GM12878 (cell line): ENCODE measurements at regions not wholly inside any gene's neighbourhood (a gene's known extent, or its start where the extent isn't known, plus 50 kb on each side); places are given as distances from the start of the nearest gene placed in this dataset.

Experiments used
- ATAC-seq: fragments of 200-7000 bp; cut with Tn5 transposase; 3 replicates; pipeline ENCODE4 v1.9.1; 2020; ENCODE audit warnings: mild to moderate bottlenecking, moderate library complexity
- BruUV-seq: library from RNA; stranded (reverse); fragments of 400-500 nt; replicated peaks from 2 replicates; lab custom pipeline; 2021; lab: Mats Ljungman, UMichigan
- CTCF ChIA-PET: fragments of 300-600 bp; sonication (Branson Sonifier 250); formaldehyde crosslinking; extraction: SDS; loops from one replicate; lab custom pipeline; 2021; ENCODE audit warnings: inconsistent platforms; lab: Yijun Ruan, JAX
- POLR2A ChIA-PET: fragments of 350-600 bp; formaldehyde crosslinking; extraction: SDS; loops from one replicate; lab custom pipeline; 2021; ENCODE audit warnings: inconsistent platforms; lab: Charles Lee
- RAD21 ChIA-PET: fragments of 300-600 bp; sonication (Branson Sonifier 250); formaldehyde crosslinking; loops from one replicate; lab custom pipeline; 2023; ENCODE audit warnings: antibody characterized with exemption; ENCODE audit not compliant: unreplicated experiment; lab: Charles Lee
- SMC1A ChIA-PET: fragments of 300-600 bp; sonication (Branson Sonifier 250); formaldehyde crosslinking; loops from one replicate; lab custom pipeline; 2023; ENCODE audit not compliant: unreplicated experiment, uncharacterized antibody; lab: Charles Lee
- DNase-seq: peaks from one replicate; pipeline ENCODE4 v3.0.0-alpha.2; 2011; ENCODE audit warnings: low read depth, low spot score
- FAIRE-seq: peaks from 3 replicates; lab custom pipeline; 2011; peaks lifted over from hg19 to GRCh38; lab: Jason Lieb, UNC
- H2AFZ ChIP-seq: 2 replicates; pipeline ENCODE4 v1.6.0; 2011; ENCODE audit warnings: low read depth, low read length, control low read depth; ENCODE audit not compliant: control insufficient read depth
- H3K27ac ChIP-seq: 2 replicates; pipeline ENCODE4 v1.5.1; 2011; ENCODE audit warnings: control low read depth; ENCODE audit not compliant: control insufficient read depth, insufficient read depth
- H3K27me3 ChIP-seq, 2 experiments: replicated peaks in 1 of 2; 2 replicates each; pipeline versions ENCODE4 v1.6.0 to v1.6.1; 2011; ENCODE audit warnings: low read length in 1 of 2; ENCODE audit not compliant: control insufficient read depth in 2 of 2, insufficient read depth in 2 of 2
- H3K36me3 ChIP-seq, 2 experiments: 2 replicates each; pipeline ENCODE4 v1.5.1; 2011; ENCODE audit warnings: low read length in 1 of 2; ENCODE audit not compliant: control insufficient read depth in 2 of 2, insufficient read depth in 2 of 2
- H3K4me1 ChIP-seq: 2 replicates; pipeline ENCODE4 v1.6.1; 2011; ENCODE audit warnings: mild to moderate bottlenecking, low read length, moderate library complexity, mixed read lengths; ENCODE audit not compliant: control insufficient read depth, insufficient read depth
- H3K4me2 ChIP-seq: 2 replicates; pipeline ENCODE4 v1.6.0; 2011; ENCODE audit warnings: control low read depth; ENCODE audit not compliant: control insufficient read depth, insufficient read depth
- H3K4me3 ChIP-seq: fragments of 200-600 bp; sonication (generic); 2 replicates; pipeline ENCODE4 v1.5.1; 2016
- H3K79me2 ChIP-seq: 2 replicates; pipeline ENCODE4 v1.6.0; 2011; ENCODE audit warnings: low read length; ENCODE audit not compliant: control insufficient read depth, insufficient read depth
- H3K9ac ChIP-seq: 2 replicates; pipeline ENCODE4 v1.8.0; 2011; ENCODE audit warnings: low read length, control low read depth, mixed read lengths; ENCODE audit not compliant: control insufficient read depth, insufficient read depth
- H3K9me3 ChIP-seq: replicated peaks from 3 replicates; pipeline ENCODE4 v1.5.1; 2011; ENCODE audit warnings: mild to moderate bottlenecking, low read length; ENCODE audit not compliant: control insufficient read depth, insufficient read depth
- H4K20me1 ChIP-seq: 2 replicates; pipeline ENCODE4 v1.6.0; 2011; ENCODE audit not compliant: control insufficient read depth, insufficient read depth
- CBFB ChIP-seq: IDR thresholded peaks from 2 replicates; pipeline ENCODE4 v1.6.1; 2016; ENCODE audit warnings: antibody characterized with exemption, low read depth
- CHD4 ChIP-seq: fragments of 200-600 bp; sonication (generic); IDR thresholded peaks from 2 replicates; pipeline ENCODE4 v1.6.1; 2016; ENCODE audit warnings: mild to moderate bottlenecking
- CTCF ChIP-seq, 3 experiments: IDR thresholded peaks in 2 of 3; conservative IDR thresholded peaks in 1 of 3; 2 replicates each; pipeline ENCODE4 v1.5.1; 2011; ENCODE audit warnings: low read depth in 3 of 3, low read length in 3 of 3, mild to moderate bottlenecking in 3 of 3, control low read depth in 2 of 3, moderate library complexity in 2 of 3, inconsistent platforms in 1 of 3, mixed read lengths in 1 of 3; ENCODE audit not compliant: control insufficient read depth in 2 of 3, insufficient read depth in 1 of 3; ENCODE audit errors: extremely low read depth in 1 of 3
- IKZF2 ChIP-seq, 2 experiments: fragments of 450-650 bp; IDR thresholded peaks; 2 replicates each; pipeline ENCODE4 v1.6.1; 2017; ENCODE audit warnings: mild to moderate bottlenecking in 2 of 2, moderate library complexity in 2 of 2
- IRF4 ChIP-seq: IDR thresholded peaks from 2 replicates; pipeline ENCODE4 v1.6.1; 2011; ENCODE audit warnings: low read depth, low read length
- MEF2A ChIP-seq: IDR thresholded peaks from 2 replicates; pipeline ENCODE4 v1.6.1; 2011; ENCODE audit warnings: low read depth, mild to moderate bottlenecking, low read length, moderate library complexity; ENCODE audit not compliant: insufficient read depth
- RAD21 ChIP-seq: IDR thresholded peaks from 2 replicates; pipeline ENCODE4 v1.6.1; 2011; ENCODE audit warnings: mild to moderate bottlenecking, low read depth, low read length, moderate library complexity; ENCODE audit not compliant: insufficient read depth
- SMC3 ChIP-seq: IDR thresholded peaks from 2 replicates; pipeline ENCODE4 v1.6.1; 2011; ENCODE audit warnings: low read length, improper control_type of control experiment, borderline replicate concordance
- WGBS: methylation state at CpG from one replicate; pipeline ENCODE4 v1.1.6; 2016; ENCODE audit warnings: low lambda C conversion rate; ENCODE audit not compliant: insufficient replicate concordance, insufficient coverage; ENCODE audit errors: missing lambda C conversion rate; 5-methylcytosine and 5-hydroxymethylcytosine counted together
- in situ Hi-C: fragments of 300-500 bp; cut with MboI; formaldehyde crosslinking; loops from 9 replicates; pipeline ENCODE4 v1.14.3; 2018; ENCODE audit warnings: mixed read lengths
- intact Hi-C: fragments of 100-400 bp; cut with micrococcal nuclease; formaldehyde crosslinking; loops from one replicate; pipeline ENCODE4 v1.14.2; 2022; ENCODE audit not compliant: unreplicated experiment

GRCh38 chr1:222009105-222009730, 267.3 kb upstream of the DUSP10 start:
- FAIRE-seq (no peak), ATAC-seq (peak; percentile 95), DNase-seq (peak; percentile 36)
- SMC1A ChIA-PET, result interaction anchor here (0.6 to 3.9 kb wide), 28 partner anchors 10 to 532 kb away, joined by 3 to 23 read pairs (median 4); partner anchors contain the start of gene DUSP10
- Histone ChIP-seq H3K9me3 (no peaks in the 10 kb centered on the region; the same call in 2 of the 3 replicates), H3K4me1 (no peaks in the 10 kb centered on the region), H4K20me1 (no peaks in the 10 kb centered on the region), H3K4me2 (no peak overlapping the region), H3K9ac (no peak overlapping the region), H3K27ac (no peak overlapping the region), H3K79me2 (no peaks in the 10 kb centered on the region), H3K36me3 (no peaks in the 10 kb centered on the region), H2AFZ (no peak overlapping the region), H3K27me3 (no peaks in the 10 kb centered on the region), H3K4me3 (no peak overlapping the region)
- intact Hi-C loops, result loop anchor here (2.0 to 5.0 kb wide), 4 partner anchors 127 to 267 kb away; partner anchors contain the start of gene DUSP10
- in situ Hi-C loops, result no loop called here
- CTCF ChIA-PET, result interaction anchor here (0.6 to 3.6 kb wide), 34 partner anchors 9 to 531 kb away, joined by 3 to 28 read pairs (median 4); partner anchors contain the start of gene DUSP10
- POLR2A ChIA-PET, result interaction anchor here (0.6 kb wide), 3 partner anchors 13 to 323 kb away, joined by 3 to 8 read pairs (median 4); no protein-coding TSS in a partner anchor
- TF ChIP-seq CHD4, result no peak
- TF ChIP-seq IKZF2 (IDR thresholded peaks at IDR 0.05), result peak in 1 of 2 experiments; percentile 16; a peak in 1 of 4 replicates
- no peak for TF ChIP-seq CBFB
- TF ChIP-seq MEF2A, result 0 out of 2 replicates have a peak, but pooled peaks have one; percentile 16
- peak; percentile 66; the same call in 1 of the 2 replicates for TF ChIP-seq IRF4
- TF ChIP-seq CTCF (IDR thresholded peaks at IDR 0.05 in 2 of 3, conservative IDR thresholded peaks at IDR 0.05 in 1 of 3; ENCODE audit: control insufficient read depth in 2 of 3, extremely low read depth in 1 of 3, insufficient read depth in 1 of 3, low read depth in 3 of 3, low read length in 3 of 3), result peak; percentile 45 to 59 (median 48); a peak in 5 of 6 replicates
- peak; percentile 78 for TF ChIP-seq SMC3
- TF ChIP-seq RAD21, result peak; percentile 74
- RAD21 ChIA-PET, result interaction anchor here (0.7 to 2.2 kb wide), 19 partner anchors 11 to 532 kb away, joined by 3 to 11 read pairs (median 4); partner anchors contain the start of gene DUSP10
- BruUV-seq, result no TSS peak
- WGBS, result 38% methylated on average over 2 of the region's 2 CpGs
